Vagina (tissue), 2 donors: ENCODE measurements at regions not wholly inside any gene's neighbourhood (a gene's known extent, or its start where the extent isn't known, plus 50 kb on each side); places are given as distances from the start of the nearest gene placed in this dataset.
"Not testable (repeated sequence)": the region's sequence is repeated elsewhere in the genome, so short reads cannot be mapped to it uniquely, and the experiment has no call there.

ENCODE experiments used
- CTCF ChIP-seq, 3 experiments: fragments of 450-650 bp in 2 of 3; fragments of 200-600 bp in 1 of 3; sonication (generic) in 1 of 3; IDR thresholded peaks; one replicate each; pipeline ENCODE4 v1.5.1; 2017 to 2019; ENCODE audit warnings: antibody characterized with exemption in 3 of 3, mild to moderate bottlenecking in 2 of 3, moderate library complexity in 2 of 3
- POLR2A ChIP-seq, 2 donors: fragments of 450-650 bp; IDR thresholded peaks; one replicate each; pipeline ENCODE4 v1.6.1; 2017; ENCODE audit warnings: antibody characterized with exemption in 2 of 2, mild to moderate bottlenecking in 2 of 2, moderate library complexity in 2 of 2
- POLR2AphosphoS5 ChIP-seq, 2 donors: sonication (generic); formaldehyde crosslinking; IDR thresholded peaks; one replicate each; pipeline ENCODE4 v1.9.0; 2017; ENCODE audit warnings: antibody characterized with exemption in 2 of 2, mild to moderate bottlenecking in 2 of 2, low read depth in 1 of 2; ENCODE audit not compliant: insufficient read depth in 1 of 2

GRCh38 chr13:16158016-16158415 lies 3023.6 kb downstream of the TUBA3C start:
- TF ChIP-seq CTCF (IDR thresholded peaks at IDR 0.05); POLR2A (IDR thresholded peaks at IDR 0.05); POLR2AphosphoS5 (IDR thresholded peaks at IDR 0.05; ENCODE audit: insufficient read depth in 1 of 2, low read depth in 1 of 2): not testable (repeated sequence)
